ENCODE measurements at regions not wholly inside any gene's neighbourhood (a gene's known extent, or its start where the extent isn't known, plus 50 kb on each side); places are given as distances from the start of the nearest gene placed in this dataset.

GRCh38 chr6:146881228-146882181 lies 282.7 kb downstream of the ADGB start:
- ATAC-seq = no peak
- H3K9me3 Mint-ChIP-seq = no peaks in the 10 kb centered on the region
- H3K4me1 Mint-ChIP-seq (ENCODE audit: low read depth) = peaks cover 5% of the 10 kb centered on the region
- H3K36me3 Mint-ChIP-seq (ENCODE audit: insufficient read depth) = no peaks in the 10 kb centered on the region
- no peak overlapping the region for H3K4me3 Mint-ChIP-seq
- H3K27me3 Mint-ChIP-seq (ENCODE audit: low read depth) = peaks cover 2% of the 10 kb centered on the region
- no peak for DNase-seq

GRCh38 chr6:146883640-146884531 lies 285.1 kb downstream of the ADGB start:
- Mint-ChIP-seq H3K9me3 (no peaks in the 10 kb centered on the region), H3K36me3 (ENCODE audit: insufficient read depth) (no peaks in the 10 kb centered on the region), H3K4me1 (ENCODE audit: low read depth) (no peaks in the 10 kb centered on the region), H3K4me3 (no peak overlapping the region), H3K27me3 (ENCODE audit: low read depth) (no peaks in the 10 kb centered on the region)
- DNase-seq (no peak), ATAC-seq (no peak)

GRCh38 chr6:146884728-146885127 lies 286.0 kb downstream of the ADGB start:
- Mint-ChIP-seq H3K4me3 (no peak overlapping the region), H3K4me1 (ENCODE audit: low read depth) (no peaks in the 10 kb centered on the region), H3K36me3 (ENCODE audit: insufficient read depth) (no peaks in the 10 kb centered on the region), H3K27me3 (ENCODE audit: low read depth) (no peaks in the 10 kb centered on the region), H3K9me3 (no peaks in the 10 kb centered on the region)
- DNase-seq (no peak), ATAC-seq (no peak)

- Mint-ChIP-seq H3K9me3 (no peaks in the 10 kb centered on the region), H3K27me3 (ENCODE audit: low read depth) (no peaks in the 10 kb centered on the region), H3K4me3 (no peak overlapping the region), H3K36me3 (ENCODE audit: insufficient read depth) (no peaks in the 10 kb centered on the region), H3K4me1 (ENCODE audit: low read depth) (no peaks in the 10 kb centered on the region)
- DNase-seq = no peak
- no peak for ATAC-seq
These were observed 287.1 kb downstream of the ADGB start for GRCh38 chr6:146885708-146886457.

GRCh38 chr6:146886587-146887446 lies 288.0 kb downstream of the ADGB start:
- no peaks in the 10 kb centered on the region for H3K4me1 Mint-ChIP-seq (ENCODE audit: low read depth)
- H3K27me3 Mint-ChIP-seq (ENCODE audit: low read depth) = no peaks in the 10 kb centered on the region
- no peak for ATAC-seq
- DNase-seq = no peak
- no peaks in the 10 kb centered on the region for H3K9me3 Mint-ChIP-seq
- H3K4me3 Mint-ChIP-seq = no peak overlapping the region
- H3K36me3 Mint-ChIP-seq (ENCODE audit: insufficient read depth) = no peaks in the 10 kb centered on the region

- ATAC-seq = no peak
- no peaks in the 10 kb centered on the region for H3K4me1 Mint-ChIP-seq (ENCODE audit: low read depth)
- H3K4me3 Mint-ChIP-seq = no peak overlapping the region
- DNase-seq = no peak
- H3K9me3 Mint-ChIP-seq = no peaks in the 10 kb centered on the region
- no peaks in the 10 kb centered on the region for H3K36me3 Mint-ChIP-seq (ENCODE audit: insufficient read depth)
- no peaks in the 10 kb centered on the region for H3K27me3 Mint-ChIP-seq (ENCODE audit: low read depth)
These were observed 288.8 kb downstream of the ADGB start for GRCh38 chr6:146887447-146888077.

- no peak for DNase-seq
- no peak for ATAC-seq
- no peaks in the 10 kb centered on the region for H3K36me3 Mint-ChIP-seq (ENCODE audit: insufficient read depth)
- H3K4me1 Mint-ChIP-seq (ENCODE audit: low read depth) = no peaks in the 10 kb centered on the region
- H3K4me3 Mint-ChIP-seq = no peak overlapping the region
- H3K9me3 Mint-ChIP-seq = no peaks in the 10 kb centered on the region
- H3K27me3 Mint-ChIP-seq (ENCODE audit: low read depth) = no peaks in the 10 kb centered on the region
These were observed 290.5 kb downstream of the ADGB start for GRCh38 chr6:146889303-146889702.

- H3K4me3 Mint-ChIP-seq = no peak overlapping the region
- no peaks in the 10 kb centered on the region for H3K27me3 Mint-ChIP-seq (ENCODE audit: low read depth)
- no peaks in the 10 kb centered on the region for H3K36me3 Mint-ChIP-seq (ENCODE audit: insufficient read depth)
- H3K9me3 Mint-ChIP-seq = no peaks in the 10 kb centered on the region
- ATAC-seq (no peak), DNase-seq (no peak)
- no peaks in the 10 kb centered on the region for H3K4me1 Mint-ChIP-seq (ENCODE audit: low read depth)
These were observed 291.4 kb downstream of the ADGB start for GRCh38 chr6:146890172-146890571.

GRCh38 chr6:146890644-146891434 lies 292.1 kb downstream of the ADGB start:
- Mint-ChIP-seq H3K36me3 (ENCODE audit: insufficient read depth) (no peaks in the 10 kb centered on the region), H3K9me3 (no peaks in the 10 kb centered on the region), H3K4me1 (ENCODE audit: low read depth) (no peaks in the 10 kb centered on the region), H3K27me3 (ENCODE audit: low read depth) (no peaks in the 10 kb centered on the region), H3K4me3 (no peak overlapping the region)
- ATAC-seq (no peak), DNase-seq (no peak)

- ATAC-seq (no peak), DNase-seq (no peak)
- Mint-ChIP-seq H3K9me3 (no peaks in the 10 kb centered on the region), H3K27me3 (ENCODE audit: low read depth) (no peaks in the 10 kb centered on the region), H3K36me3 (ENCODE audit: insufficient read depth) (no peaks in the 10 kb centered on the region), H3K4me1 (ENCODE audit: low read depth) (no peaks in the 10 kb centered on the region), H3K4me3 (no peak overlapping the region)
These were observed 293.0 kb downstream of the ADGB start for GRCh38 chr6:146891615-146892265.

- Mint-ChIP-seq H3K4me1 (ENCODE audit: low read depth) (no peaks in the 10 kb centered on the region), H3K4me3 (no peak overlapping the region), H3K9me3 (no peaks in the 10 kb centered on the region), H3K36me3 (ENCODE audit: insufficient read depth) (no peaks in the 10 kb centered on the region), H3K27me3 (ENCODE audit: low read depth) (no peaks in the 10 kb centered on the region)
- DNase-seq = no peak
- ATAC-seq = no peak
These were observed 293.5 kb downstream of the ADGB start for GRCh38 chr6:146892283-146892612.

GRCh38 chr6:146892613-146893401 lies 294.0 kb downstream of the ADGB start:
- H3K4me1 Mint-ChIP-seq (ENCODE audit: low read depth) = no peaks in the 10 kb centered on the region
- H3K4me3 Mint-ChIP-seq = no peak overlapping the region
- no peak for ATAC-seq
- DNase-seq = no peak
- no peaks in the 10 kb centered on the region for H3K36me3 Mint-ChIP-seq (ENCODE audit: insufficient read depth)
- H3K9me3 Mint-ChIP-seq = no peaks in the 10 kb centered on the region
- no peaks in the 10 kb centered on the region for H3K27me3 Mint-ChIP-seq (ENCODE audit: low read depth)

All from activated T-cell treated with anti-CD3 and anti-CD28 coated beads, Interleukin-2, amount 50 U/mL, for 4 hours (primary cell).